RWPE1 (cell line): ENCODE measurements at regions not wholly inside any gene's neighbourhood (a gene's known extent, or its start where the extent isn't known, plus 50 kb on each side); places are given as distances from the start of the nearest gene placed in this dataset.

Experiments used
- CTCF ChIA-PET: fragments of 350-600 bp; sonication (Branson Sonifier 250); formaldehyde crosslinking; extraction: SDS; loops from one replicate; lab custom pipeline; 2021; lab: Yijun Ruan, JAX
- POLR2A ChIA-PET: fragments of 400-600 bp; formaldehyde crosslinking; extraction: SDS; loops from one replicate; lab custom pipeline; 2020; ENCODE audit warnings: antibody characterized with exemption; ENCODE audit not compliant: low non-redundant PET; lab: Yijun Ruan, JAX
- DNase-seq: peaks from one replicate; pipeline ENCODE4 v3.0.0; 2012; ENCODE audit warnings: low spot score
- H3K27ac ChIP-seq: fragments of 450-650 bp; 2 replicates; pipeline ENCODE4 v1.5.1; 2017
- TF ChIP-seq, protein P1 (sequence below): fragments of 450-650 bp; conservative IDR thresholded peaks from 2 replicates; pipeline ENCODE4 v1.5.1; 2017; ENCODE audit warnings: low read depth, mild to moderate bottlenecking

DNA sequence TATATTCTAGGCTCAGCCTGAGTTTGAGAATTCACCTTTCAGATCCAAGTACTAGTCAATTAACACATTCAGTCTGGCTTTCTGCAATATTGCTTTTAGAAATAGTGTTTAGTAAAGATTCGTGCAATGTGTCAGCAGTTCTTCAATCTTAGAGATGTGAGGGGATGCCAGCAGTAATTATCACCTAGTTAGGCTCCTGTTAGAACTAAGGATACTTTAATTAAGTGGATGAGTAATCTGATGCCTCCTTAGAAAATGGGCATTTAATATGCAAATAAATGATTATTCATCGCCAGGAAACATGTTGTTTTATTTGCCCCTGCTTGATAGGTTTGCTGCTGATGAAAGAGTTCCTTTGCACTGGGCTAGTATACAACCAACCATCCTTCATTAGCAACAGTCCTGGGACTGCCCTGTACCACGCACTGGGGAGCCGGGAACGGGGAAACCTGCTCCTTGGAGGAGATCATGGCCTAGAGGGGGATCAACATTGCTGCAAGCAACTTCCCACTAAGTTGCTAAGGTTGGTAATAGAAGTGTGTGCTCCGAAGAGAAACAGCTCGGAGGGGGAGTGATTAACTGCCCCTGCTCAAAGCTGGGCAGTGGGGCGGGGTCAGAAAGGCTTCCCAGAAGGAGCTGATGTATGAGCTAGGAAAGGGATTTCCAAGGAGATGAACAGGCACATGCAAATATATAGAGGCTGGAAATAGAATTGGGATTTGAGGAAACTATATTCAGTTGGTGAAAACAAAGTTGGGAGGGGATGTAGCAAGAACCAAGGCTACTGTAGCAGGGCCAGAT lies 231.8 kb downstream of the DRD1 start:
- ChIA-PET CTCF (interaction anchor here (0.7 kb wide), 1 partner anchor 1264 kb away, joined by 3 read pairs; no protein-coding TSS in a partner anchor), POLR2A (no interaction called here)
- DNase-seq, result no peak
- H3K27ac ChIP-seq, result no peak overlapping the region
- TF ChIP-seq, protein P1, sequence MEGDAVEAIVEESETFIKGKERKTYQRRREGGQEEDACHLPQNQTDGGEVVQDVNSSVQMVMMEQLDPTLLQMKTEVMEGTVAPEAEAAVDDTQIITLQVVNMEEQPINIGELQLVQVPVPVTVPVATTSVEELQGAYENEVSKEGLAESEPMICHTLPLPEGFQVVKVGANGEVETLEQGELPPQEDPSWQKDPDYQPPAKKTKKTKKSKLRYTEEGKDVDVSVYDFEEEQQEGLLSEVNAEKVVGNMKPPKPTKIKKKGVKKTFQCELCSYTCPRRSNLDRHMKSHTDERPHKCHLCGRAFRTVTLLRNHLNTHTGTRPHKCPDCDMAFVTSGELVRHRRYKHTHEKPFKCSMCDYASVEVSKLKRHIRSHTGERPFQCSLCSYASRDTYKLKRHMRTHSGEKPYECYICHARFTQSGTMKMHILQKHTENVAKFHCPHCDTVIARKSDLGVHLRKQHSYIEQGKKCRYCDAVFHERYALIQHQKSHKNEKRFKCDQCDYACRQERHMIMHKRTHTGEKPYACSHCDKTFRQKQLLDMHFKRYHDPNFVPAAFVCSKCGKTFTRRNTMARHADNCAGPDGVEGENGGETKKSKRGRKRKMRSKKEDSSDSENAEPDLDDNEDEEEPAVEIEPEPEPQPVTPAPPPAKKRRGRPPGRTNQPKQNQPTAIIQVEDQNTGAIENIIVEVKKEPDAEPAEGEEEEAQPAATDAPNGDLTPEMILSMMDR, result no peak

GRCh38 chr5:175207321-175208040 lies 236.5 kb downstream of the DRD1 start:
- no peak overlapping the region for H3K27ac ChIP-seq
- DNase-seq, result no peak
- TF ChIP-seq, protein P1, result no peak
- ChIA-PET CTCF (interaction anchor here (0.5 kb wide), 1 partner anchor 1326 kb away, joined by 3 read pairs; no protein-coding TSS in a partner anchor), POLR2A (no interaction called here)

DNA sequence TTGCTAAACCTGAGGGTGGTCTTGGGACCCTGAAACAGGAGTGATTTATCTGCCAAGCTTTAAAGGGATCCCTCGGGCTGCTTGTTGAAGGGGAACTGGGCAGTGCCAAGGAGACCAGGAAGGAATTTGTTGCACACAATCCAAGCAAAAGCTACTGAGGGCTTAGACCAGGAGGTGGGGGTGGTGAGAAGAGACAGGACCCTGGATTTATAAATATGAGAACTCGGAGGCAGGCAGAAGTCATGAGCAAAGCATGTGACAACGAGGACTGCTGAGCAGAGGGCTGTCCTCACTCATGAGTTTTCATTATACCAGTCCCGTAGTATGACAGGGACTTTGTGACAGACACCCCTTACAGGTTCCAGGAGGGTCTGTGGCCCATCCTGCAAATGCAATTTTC lies 237.3 kb downstream of the DRD1 start:
- no peak for DNase-seq
- POLR2A ChIA-PET, result no interaction called here
- no peak overlapping the region for H3K27ac ChIP-seq
- CTCF ChIA-PET, result no interaction called here
- TF ChIP-seq, protein P1, result no peak

DNA sequence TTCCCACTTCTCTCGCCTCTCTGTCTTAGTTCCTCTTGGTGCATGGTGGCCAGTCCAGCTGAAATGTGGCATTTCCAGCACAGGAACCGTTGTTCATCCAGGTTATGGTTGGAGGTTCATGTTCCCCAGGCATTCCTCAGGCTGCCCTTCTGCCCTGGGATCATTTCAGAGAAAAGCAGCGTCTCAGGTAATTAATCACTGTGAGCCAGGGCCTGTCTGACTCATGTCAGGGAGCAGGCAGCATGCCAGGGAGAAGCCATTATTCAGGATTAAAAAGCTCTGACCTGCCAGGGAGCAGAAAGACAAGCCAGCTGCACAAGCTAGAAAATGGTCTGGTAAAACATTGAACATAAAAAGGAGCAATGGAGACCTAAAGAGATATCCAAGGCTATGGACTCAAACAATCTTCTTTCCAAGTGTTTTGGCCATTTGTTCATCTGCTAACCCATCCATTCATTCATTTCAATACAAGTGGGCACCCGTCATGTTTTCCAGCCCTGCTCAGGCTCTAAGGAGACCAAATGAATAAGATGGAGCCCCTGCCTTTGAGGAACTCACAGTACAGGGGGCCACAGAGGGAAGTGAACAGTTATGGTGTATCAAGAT lies 241.4 kb downstream of the DRD1 start:
- TF ChIP-seq, protein P1, result no peak
- H3K27ac ChIP-seq, result peak overlapping the region; percentile 53
- ChIA-PET CTCF (interaction anchor here (0.6 to 1.5 kb wide), 5 partner anchors 12 to 1444 kb away, joined by 3 to 4 read pairs (median 3); no protein-coding TSS in a partner anchor), POLR2A (no interaction called here)
- peak; percentile 92 for DNase-seq

DNA sequence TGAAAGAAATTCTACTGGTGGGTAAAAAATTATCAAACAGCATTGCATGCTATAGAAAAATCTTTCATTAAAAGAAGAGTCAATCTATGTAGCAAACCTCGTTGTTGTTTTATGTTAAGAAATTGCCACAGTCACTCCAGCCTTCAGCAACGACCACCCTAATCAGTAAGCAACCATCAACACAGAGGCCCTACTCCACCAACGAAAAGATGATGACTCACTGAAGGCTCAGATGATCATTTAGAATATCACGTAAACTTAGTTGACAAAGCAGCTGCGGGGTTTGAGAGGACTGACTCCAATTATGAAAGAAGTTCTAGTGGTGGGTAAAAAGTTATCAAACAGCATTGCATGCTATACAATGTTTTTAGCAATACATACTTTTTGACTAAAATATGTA lies 242.6 kb downstream of the DRD1 start:
- POLR2A ChIA-PET, result no interaction called here
- DNase-seq, result no peak
- TF ChIP-seq, protein P1, result no peak

More for the DNA sequence above, 242.6 kb downstream of the DRD1 start:
- no peak overlapping the region for H3K27ac ChIP-seq
- CTCF ChIA-PET, result interaction anchor here (1.5 kb wide), 1 partner anchor 13 kb away, joined by 4 read pairs; no protein-coding TSS in a partner anchor
